ENCODE measurements at regions not wholly inside any gene's neighbourhood (a gene's known extent, or its start where the extent isn't known, plus 50 kb on each side); places are given as distances from the start of the nearest gene placed in this dataset.

DNA sequence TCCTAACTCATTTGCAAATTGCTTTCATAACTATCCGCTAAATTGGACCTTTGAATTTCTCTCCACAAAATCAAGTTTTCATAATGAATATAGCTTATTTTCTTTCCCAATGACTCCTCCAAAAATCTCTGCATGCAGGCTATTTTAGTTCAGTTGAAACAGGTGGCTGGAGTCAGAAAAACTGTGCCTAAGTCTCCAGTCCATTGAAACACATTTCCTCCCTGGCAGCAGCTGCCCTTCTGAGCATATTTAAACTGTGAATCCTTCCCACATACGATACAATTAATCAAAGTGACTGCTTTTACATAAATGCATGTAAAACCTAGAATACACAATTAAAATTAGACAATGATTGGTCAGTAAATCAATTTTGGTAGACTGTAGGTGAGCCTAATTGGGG, 344.6 kb upstream of the MARCKS start:
- no peak overlapping the region for H3K27ac ChIP-seq
- H3K4me3 ChIP-seq: no peak overlapping the region

DNA sequence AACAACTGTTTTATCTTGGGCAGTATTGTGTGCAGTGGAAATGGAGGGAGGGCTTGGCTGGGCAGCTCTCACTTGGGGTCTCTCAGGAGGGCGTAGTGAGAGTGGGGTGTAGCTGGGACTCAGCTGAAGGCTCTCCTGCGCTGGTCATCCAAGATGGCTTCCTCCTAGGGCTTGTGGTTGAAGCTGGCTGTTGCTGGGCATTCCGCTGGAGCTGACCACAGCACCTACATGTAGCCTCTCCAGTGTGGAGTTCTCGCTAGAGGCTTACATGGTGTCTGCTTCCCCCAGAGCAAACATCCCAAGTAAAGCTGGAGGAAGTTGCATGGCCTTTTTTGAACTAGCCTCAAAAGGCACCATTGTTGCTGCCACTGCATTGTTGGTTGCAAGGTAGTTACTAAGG, 344.1 kb upstream of the MARCKS start:
- Histone ChIP-seq H3K27ac (no peak overlapping the region), H3K4me3 (no peak overlapping the region)

DNA sequence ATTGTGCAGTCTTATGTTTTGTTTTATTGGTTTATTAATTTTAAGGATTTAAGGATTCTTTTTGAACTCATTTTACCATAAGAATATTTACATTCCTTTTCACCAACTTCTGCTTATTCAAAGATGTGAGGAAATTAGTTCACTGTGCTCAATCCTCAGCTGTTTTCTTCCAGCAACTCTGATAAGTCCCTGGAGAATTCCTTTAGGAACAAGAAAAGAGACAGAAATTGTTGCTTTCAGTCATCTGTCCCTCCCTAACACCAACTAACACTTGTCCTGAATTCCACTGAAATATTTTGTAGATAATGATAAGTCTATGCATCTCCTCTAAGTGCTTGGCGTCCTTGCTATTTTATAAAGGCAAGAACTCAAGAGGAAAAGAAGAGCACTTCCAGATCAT, 334.8 kb upstream of the MARCKS start:
- no peak overlapping the region for H3K27ac ChIP-seq
- no peak overlapping the region for H3K4me3 ChIP-seq

GRCh38 chr6:113524826-113525225, 332.3 kb upstream of the MARCKS start:
- Histone ChIP-seq H3K4me3 (no peak overlapping the region), H3K27ac (no peak overlapping the region)

- Histone ChIP-seq H3K4me3 (no peak overlapping the region), H3K27ac (peak overlapping the region in 11 of 21 experiments; percentile 19 to 78 (median 44))
These were observed 330.6 kb upstream of the MARCKS start for GRCh38 chr6:113526553-113526952.

GRCh38 chr6:113526995-113527394, 330.1 kb upstream of the MARCKS start:
- H3K27ac ChIP-seq: peak overlapping the region in 10 of 21 experiments; percentile 19 to 78 (median 45)

DNA sequence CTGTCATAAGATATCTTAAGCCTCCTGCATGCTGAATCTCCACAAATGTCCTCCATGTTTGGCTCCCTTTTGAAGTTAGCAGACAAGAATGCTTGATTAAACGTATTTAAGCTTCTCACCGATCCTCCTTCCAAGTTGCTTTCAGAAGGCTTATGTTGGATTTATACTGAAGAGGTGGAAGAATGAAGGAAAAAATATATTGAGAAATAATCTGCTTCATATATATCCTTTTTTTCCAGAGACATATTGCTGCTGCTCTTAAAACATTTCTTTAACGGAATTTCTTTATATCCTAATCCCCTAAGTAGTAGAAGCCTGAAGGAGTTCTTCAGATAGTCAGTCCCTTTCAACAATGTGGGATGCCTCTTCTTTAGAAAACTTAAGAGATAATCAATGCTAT, 329.0 kb upstream of the MARCKS start:
- peak overlapping the region in 2 of 21 experiments; percentile 4 to 78 for H3K27ac ChIP-seq

More at GRCh38 chr6:113526995-113527394, 330.1 kb upstream of the MARCKS start:
- no peak overlapping the region for H3K4me3 ChIP-seq

DNA sequence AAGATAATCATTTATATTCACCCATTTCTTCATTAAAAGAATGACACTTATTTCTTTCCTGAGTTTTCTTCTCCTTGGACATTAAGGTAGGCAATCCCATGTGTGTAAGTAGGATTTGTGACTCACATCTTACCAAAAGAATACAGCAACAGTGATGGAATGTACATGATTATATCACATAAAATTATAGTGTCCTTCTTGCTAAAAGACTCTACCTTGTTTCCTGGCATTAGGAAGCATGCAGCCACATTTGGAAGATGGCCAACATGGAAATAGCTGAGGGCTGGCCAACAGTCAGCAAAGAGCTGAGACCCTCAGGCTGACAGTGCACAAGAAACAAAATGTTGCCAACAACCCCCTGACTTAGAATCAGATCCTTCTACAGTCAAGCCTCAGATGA, 327.9 kb upstream of the MARCKS start:
- Histone ChIP-seq H3K4me3 (no peak overlapping the region), H3K27ac (no peak overlapping the region)

More for the DNA sequence above, 329.0 kb upstream of the MARCKS start:
- no peak overlapping the region for H3K4me3 ChIP-seq

- H3K27ac ChIP-seq: no peak overlapping the region
- H3K4me3 ChIP-seq: no peak overlapping the region
These were observed 327.3 kb upstream of the MARCKS start for GRCh38 chr6:113529879-113530278.

DNA sequence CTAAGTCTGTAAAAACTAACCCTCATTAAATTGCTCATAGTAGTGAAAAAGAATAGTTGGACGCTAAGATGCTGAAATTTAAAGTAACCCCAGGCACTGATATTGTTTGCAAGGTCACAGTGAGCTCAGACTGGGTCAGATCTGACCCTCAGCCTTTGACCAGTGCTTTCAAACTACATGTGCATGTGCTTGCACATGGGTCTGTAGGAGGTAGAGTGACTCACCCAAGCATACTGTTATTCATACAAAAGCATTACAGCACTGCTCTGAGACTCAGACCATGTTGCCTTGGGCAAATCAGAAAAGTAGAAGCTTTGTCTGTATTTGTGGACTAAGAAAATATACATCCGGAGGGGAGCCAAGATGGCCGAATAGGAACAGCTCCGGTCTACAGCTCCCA, 326.4 kb upstream of the MARCKS start:
- Histone ChIP-seq H3K4me3 (no peak overlapping the region), H3K27ac (peak overlapping the region in 1 of 21 experiments; percentile 22)

GRCh38 chr6:113539202-113539601, 317.9 kb upstream of the MARCKS start:
- H3K4me3 ChIP-seq: no peak overlapping the region
- H3K27ac ChIP-seq: no peak overlapping the region

GRCh38 chr6:113539623-113540022, 317.5 kb upstream of the MARCKS start:
- H3K4me3 ChIP-seq: no peak overlapping the region

DNA sequence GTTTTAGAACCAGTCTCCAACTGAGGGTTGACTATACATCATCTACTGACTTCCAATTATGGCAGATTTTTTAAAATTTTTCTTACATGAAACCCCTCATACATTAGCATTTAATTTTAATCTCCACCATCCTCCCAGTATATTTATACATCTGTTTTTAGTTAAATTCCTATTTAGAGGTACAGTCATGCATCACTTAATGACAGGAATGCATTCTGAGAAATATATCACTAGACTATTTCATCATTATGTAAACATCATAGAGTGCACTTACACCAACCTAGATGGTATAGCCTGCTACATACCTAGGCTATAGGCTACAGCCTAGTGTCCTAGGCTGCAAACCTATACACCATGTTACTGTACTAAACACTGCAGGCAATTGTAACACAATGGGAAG, 316.7 kb upstream of the MARCKS start:
- no peak overlapping the region for H3K27ac ChIP-seq
- H3K4me3 ChIP-seq: no peak overlapping the region

More at GRCh38 chr6:113539623-113540022, 317.5 kb upstream of the MARCKS start:
- H3K27ac ChIP-seq: no peak overlapping the region

GRCh38 chr6:113551168-113551567, 306.0 kb upstream of the MARCKS start:
- H3K27ac ChIP-seq: no peak overlapping the region
- H3K4me3 ChIP-seq: no peak overlapping the region

GRCh38 chr6:113556775-113557174, 300.4 kb upstream of the MARCKS start:
- no peak overlapping the region for H3K4me3 ChIP-seq
- H3K27ac ChIP-seq: no peak overlapping the region

- peak overlapping the region in 3 of 21 experiments; percentile 7 to 69 (median 56) for H3K27ac ChIP-seq
These were observed 298.7 kb upstream of the MARCKS start for GRCh38 chr6:113558431-113558830.

DNA sequence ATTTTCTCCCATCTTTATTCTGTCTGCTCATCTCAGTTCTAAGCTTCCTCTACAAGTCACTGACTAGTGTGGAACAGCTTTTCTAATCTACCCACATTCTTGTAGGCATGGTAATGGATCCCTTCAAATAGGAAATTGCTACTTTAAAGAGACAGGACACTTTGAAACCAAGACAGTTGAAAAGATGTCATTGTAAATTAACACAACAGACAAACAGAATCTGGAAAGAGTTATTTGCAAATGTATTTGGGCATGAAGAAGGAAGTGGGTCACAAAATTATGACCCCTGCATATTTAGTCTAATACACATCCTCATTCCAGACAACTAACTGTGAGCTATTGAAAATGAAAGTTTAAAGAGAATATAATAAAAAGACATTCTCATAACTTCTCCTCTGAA, 298.2 kb upstream of the MARCKS start:
- no peak overlapping the region for H3K4me3 ChIP-seq
- H3K27ac ChIP-seq: peak overlapping the region in 3 of 21 experiments; percentile 7 to 69 (median 8)

More at GRCh38 chr6:113558431-113558830, 298.7 kb upstream of the MARCKS start:
- H3K4me3 ChIP-seq: no peak overlapping the region

DNA sequence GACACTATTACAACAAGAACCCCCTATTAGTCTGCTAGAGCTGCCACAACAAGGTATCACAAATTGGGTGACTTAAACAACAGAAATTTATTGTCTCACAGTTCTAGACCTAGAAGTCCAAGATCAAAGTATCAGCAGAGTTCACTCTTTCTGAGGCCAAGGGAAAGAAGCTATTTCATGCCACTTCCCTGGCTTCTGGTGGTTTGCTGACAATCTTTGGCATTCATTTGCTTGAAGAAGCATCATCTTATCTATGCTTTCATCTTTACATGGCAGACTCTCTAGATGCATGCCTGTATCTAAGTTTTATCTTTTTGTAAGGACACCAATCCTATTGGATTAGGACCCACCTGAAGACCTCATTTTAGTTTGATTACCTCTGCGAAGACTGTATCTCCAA, 296.8 kb upstream of the MARCKS start:
- H3K4me3 ChIP-seq: no peak overlapping the region
- peak overlapping the region in 2 of 21 experiments; percentile 19 to 55 for H3K27ac ChIP-seq

GRCh38 chr6:113560908-113561307, 296.2 kb upstream of the MARCKS start:
- H3K27ac ChIP-seq: peak overlapping the region in 2 of 21 experiments; percentile 19 to 55

DNA sequence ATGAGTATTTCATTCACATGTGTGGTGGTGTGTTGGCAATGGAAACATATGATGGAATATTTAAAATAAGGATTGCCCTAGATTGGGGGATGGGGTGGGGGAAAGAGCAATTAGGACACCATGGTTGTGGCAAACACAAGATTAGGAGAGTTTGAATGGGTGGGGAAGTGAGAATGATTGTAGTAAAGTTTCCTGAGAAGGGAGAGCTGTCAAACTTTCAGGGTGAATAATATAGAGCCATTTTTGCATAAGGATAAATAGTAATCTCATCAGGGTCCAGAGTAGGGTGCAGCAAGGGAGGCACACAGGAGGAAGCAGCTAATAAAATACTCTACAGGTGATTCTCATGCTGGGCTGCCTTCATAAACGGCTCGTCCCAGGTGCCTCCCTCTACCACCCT, 294.9 kb upstream of the MARCKS start:
- H3K27ac ChIP-seq: peak overlapping the region in 1 of 21 experiments; percentile 39
- no peak overlapping the region for H3K4me3 ChIP-seq

More at GRCh38 chr6:113560908-113561307, 296.2 kb upstream of the MARCKS start:
- no peak overlapping the region for H3K4me3 ChIP-seq

DNA sequence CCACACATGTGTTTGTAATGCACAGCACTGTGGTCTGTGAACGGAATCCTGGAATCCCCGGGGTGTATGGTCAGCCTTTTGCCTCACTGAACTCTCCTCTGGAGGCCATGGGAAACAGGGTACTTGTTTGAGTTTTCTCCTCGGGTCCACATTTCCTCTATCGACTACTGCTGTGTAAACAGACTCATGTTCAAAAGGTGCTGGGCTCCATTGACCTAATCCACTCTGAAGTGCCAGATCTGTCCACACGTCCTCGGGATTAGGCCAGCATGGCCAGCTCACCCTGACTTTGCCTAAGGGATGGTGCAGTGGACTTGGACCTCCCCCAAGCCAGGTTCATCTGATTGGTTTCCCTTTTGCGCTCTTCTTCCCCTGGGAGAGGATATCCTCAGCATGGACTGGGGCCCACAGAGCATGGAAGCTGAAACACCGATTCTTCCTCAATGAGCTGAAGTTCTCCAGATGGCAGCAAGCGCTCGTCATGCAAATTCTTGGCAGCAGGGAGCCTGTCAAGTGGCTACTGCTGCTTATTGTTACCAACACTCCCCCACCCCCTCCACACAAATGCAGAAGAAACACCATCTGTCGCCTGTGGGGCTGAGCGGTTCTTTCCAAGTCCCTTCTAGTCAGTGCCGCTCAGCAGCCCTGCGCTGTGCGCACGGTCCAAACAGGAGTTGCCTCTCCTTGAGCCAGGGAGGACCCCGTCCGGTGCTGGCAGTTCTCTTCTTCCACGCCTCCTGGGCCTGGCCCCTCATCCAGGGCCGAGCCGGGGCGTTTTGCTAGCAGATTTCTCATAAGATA, 292.6 kb upstream of the MARCKS start:
- H3K27ac ChIP-seq: peak overlapping the region in 15 of 21 experiments; percentile 33 to 81 (median 66)
- peak overlapping the region in 1 of 7 experiments; percentile 1 for H3K4me3 ChIP-seq
